Keratinocyte (primary cell): ENCODE measurements at regions not wholly inside any gene's neighbourhood (a gene's known extent, or its start where the extent isn't known, plus 50 kb on each side); places are given as distances from the start of the nearest gene placed in this dataset.

Experiments used
- DNase-seq: peaks from one replicate; pipeline ENCODE4 v3.0.0-alpha.2; 2011; ENCODE audit warnings: low read depth, missing footprints, low spot score
- FAIRE-seq: peaks from 2 replicates; lab custom pipeline; 2011; peaks lifted over from hg19 to GRCh38; lab: Jason Lieb, UNC
- H2AFZ ChIP-seq: 2 replicates; pipeline ENCODE4 v1.6.0; 2012; ENCODE audit warnings: low read length, control low read depth, inconsistent platforms; ENCODE audit not compliant: control insufficient read depth
- H3K27ac ChIP-seq: 2 replicates; pipeline ENCODE4 v1.5.1; 2011; ENCODE audit warnings: low read length; ENCODE audit not compliant: control insufficient read depth, insufficient read depth
- H3K27me3 ChIP-seq: 3 replicates; pipeline ENCODE4 v1.6.0; 2011; ENCODE audit warnings: low read length; ENCODE audit not compliant: control insufficient read depth, insufficient read depth; ENCODE audit errors: extremely low read depth
- H3K36me3 ChIP-seq, 2 experiments: 2 replicates in 1 of 2; 3 replicates in 1 of 2; pipeline ENCODE4 v1.5.1; 2011; ENCODE audit warnings: low read length in 2 of 2, mild to moderate bottlenecking in 1 of 2; ENCODE audit not compliant: control insufficient read depth in 2 of 2, insufficient read depth in 2 of 2; ENCODE audit errors: extremely low read depth in 1 of 2
- H3K4me1 ChIP-seq: 3 replicates; pipeline ENCODE4 v1.5.1; 2011; ENCODE audit warnings: low read length; ENCODE audit not compliant: control insufficient read depth, insufficient read depth; ENCODE audit errors: extremely low read depth
- H3K4me2 ChIP-seq: 3 replicates; pipeline ENCODE4 v1.6.0; 2011; ENCODE audit warnings: low read depth, low read length; ENCODE audit not compliant: control insufficient read depth, insufficient read depth; ENCODE audit errors: extremely low read depth
- H3K4me3 ChIP-seq, 3 experiments: fragments of 200-600 bp in 1 of 3; sonication (generic) in 1 of 3; 2 replicates in 2 of 3; 3 replicates in 1 of 3; pipeline ENCODE4 v1.5.1; 2011 to 2016; ENCODE audit warnings: low read length in 3 of 3, mild to moderate bottlenecking in 3 of 3, control low read depth in 2 of 3, inconsistent platforms in 1 of 3, low read depth in 1 of 3, mixed read lengths in 1 of 3, mixed run types in 1 of 3, moderate library complexity in 1 of 3; ENCODE audit not compliant: control insufficient read depth in 2 of 3, insufficient read depth in 2 of 3; ENCODE audit errors: extremely low read depth in 1 of 3
- H3K79me2 ChIP-seq: 2 replicates; pipeline ENCODE4 v1.6.0; 2012; ENCODE audit warnings: low read length; ENCODE audit not compliant: control insufficient read depth, insufficient read depth
- H3K9ac ChIP-seq: 3 replicates; pipeline ENCODE4 v1.6.0; 2011; ENCODE audit warnings: low read length; ENCODE audit not compliant: control insufficient read depth, insufficient read depth; ENCODE audit errors: extremely low read depth
- H3K9me1 ChIP-seq: 3 replicates; pipeline ENCODE4 v1.6.0; 2011; ENCODE audit warnings: low read length; ENCODE audit not compliant: control insufficient read depth, insufficient read depth; ENCODE audit errors: extremely low read depth
- H3K9me3 ChIP-seq: 2 replicates; pipeline ENCODE4 v1.5.1; 2012; ENCODE audit warnings: low read depth, low read length; ENCODE audit not compliant: control insufficient read depth
- H4K20me1 ChIP-seq: 3 replicates; pipeline ENCODE4 v1.6.0; 2011; ENCODE audit warnings: low read length; ENCODE audit not compliant: control insufficient read depth, insufficient read depth; ENCODE audit errors: extremely low read depth
- CTCF ChIP-seq, 3 experiments: IDR thresholded peaks in 1 of 3; conservative IDR thresholded peaks in 1 of 3; optimal IDR thresholded peaks in 1 of 3; 2 replicates in 2 of 3; 3 replicates in 1 of 3; pipeline versions ENCODE3 to v1.5.1; 2011; ENCODE audit warnings: low read length in 3 of 3, mild to moderate bottlenecking in 3 of 3, moderate library complexity in 2 of 3, control low read depth in 1 of 3, inconsistent platforms in 1 of 3; ENCODE audit not compliant: insufficient read depth in 2 of 3; ENCODE audit errors: extremely low read depth in 1 of 3
- EZH2 ChIP-seq: IDR thresholded peaks from one replicate; pipeline ENCODE4 v1.6.1; 2012; ENCODE audit warnings: inconsistent platforms, mild to moderate bottlenecking, low read length, moderate library complexity
- dilution Hi-C: fragments of 300-500 bp; cut with MboI; formaldehyde crosslinking; loops from one replicate; pipeline ENCODE4 v1.7.0; 2020; ENCODE audit warnings: low sequenced_read_pairs; ENCODE audit not compliant: extremely low pct_ligation_motif_present

GRCh38 chr5:38046103-38046502 is 206.3 kb upstream of the GDNF start:
- FAIRE-seq (no peak), DNase-seq (no peak)
- Histone ChIP-seq H3K9ac (no peak overlapping the region), H3K27me3 (no peaks in the 10 kb centered on the region), H3K79me2 (no peaks in the 10 kb centered on the region), H4K20me1 (no peaks in the 10 kb centered on the region), H3K4me2 (no peak overlapping the region), H3K9me1 (no peaks in the 10 kb centered on the region), H3K4me3 (no peak overlapping the region), H3K9me3 (no peaks in the 10 kb centered on the region), H3K27ac (no peak overlapping the region), H3K4me1 (no peaks in the 10 kb centered on the region), H2AFZ (no peak overlapping the region), H3K36me3 (no peaks in the 10 kb centered on the region)
- dilution Hi-C loops: no loop called here
- TF ChIP-seq CTCF (optimal IDR thresholded peaks at IDR 0.05 in 1 of 3, IDR thresholded peaks at IDR 0.05 in 1 of 3, conservative IDR thresholded peaks at IDR 0.05 in 1 of 3; ENCODE audit: extremely low read depth in 1 of 3, insufficient read depth in 2 of 3, low read length in 3 of 3) (no peak), EZH2 (no peak)

- H3K27ac ChIP-seq: no peak overlapping the region
- no peaks in the 10 kb centered on the region for H3K9me1 ChIP-seq
- H3K4me2 ChIP-seq: no peak overlapping the region
- FAIRE-seq (no peak), DNase-seq (no peak)
- dilution Hi-C loops: no loop called here
- no peaks in the 10 kb centered on the region for H3K4me1 ChIP-seq
- no peaks in the 10 kb centered on the region for H3K27me3 ChIP-seq
- H3K36me3 ChIP-seq: no peaks in the 10 kb centered on the region
- H2AFZ ChIP-seq: no peak overlapping the region
- no peak overlapping the region for H3K4me3 ChIP-seq
- H3K9me3 ChIP-seq: no peaks in the 10 kb centered on the region
- no peaks in the 10 kb centered on the region for H4K20me1 ChIP-seq
- no peak for TF ChIP-seq CTCF (optimal IDR thresholded peaks at IDR 0.05 in 1 of 3, IDR thresholded peaks at IDR 0.05 in 1 of 3, conservative IDR thresholded peaks at IDR 0.05 in 1 of 3; ENCODE audit: extremely low read depth in 1 of 3, insufficient read depth in 2 of 3, low read length in 3 of 3)
- no peak for TF ChIP-seq EZH2
- H3K79me2 ChIP-seq: no peaks in the 10 kb centered on the region
- no peak overlapping the region for H3K9ac ChIP-seq
These were observed 205.6 kb upstream of the GDNF start for GRCh38 chr5:38045446-38045845.
